DOHH2 (cell line): ENCODE measurements at regions not wholly inside any gene's neighbourhood (a gene's known extent, or its start where the extent isn't known, plus 50 kb on each side); places are given as distances from the start of the nearest gene placed in this dataset.

ENCODE experiments used
- H3F3A ChIP-seq: fragments of 200-600 bp; sonication (generic), shearing (Covaris generic); 2 replicates; pipeline ENCODE4 v1.6.0; 2016; ENCODE audit warnings: antibody characterized with exemption, mild to moderate bottlenecking; ENCODE audit not compliant: control insufficient read depth, insufficient read depth
- H3K27ac ChIP-seq: fragments of 200-600 bp; sonication (generic); 2 replicates; pipeline ENCODE4 v1.5.1; 2014; ENCODE audit warnings: low read depth, mild to moderate bottlenecking, low read length, moderate library complexity
- H3K27me3 ChIP-seq: fragments of 200-600 bp; sonication (generic); 2 replicates; pipeline ENCODE4 v1.6.1; 2014; ENCODE audit warnings: mild to moderate bottlenecking, low read length, mixed read lengths; ENCODE audit not compliant: control insufficient read depth
- H3K36me3 ChIP-seq: fragments of 200-600 bp; sonication (generic); 2 replicates; pipeline ENCODE4 v1.6.1; 2014; ENCODE audit warnings: mild to moderate bottlenecking, low read length, moderate library complexity, mixed read lengths; ENCODE audit not compliant: control insufficient read depth
- H3K4me1 ChIP-seq: fragments of 200-600 bp; sonication (generic); 2 replicates; pipeline ENCODE4 v1.6.1; 2014; ENCODE audit warnings: mild to moderate bottlenecking, low read length, mixed read lengths; ENCODE audit not compliant: control insufficient read depth
- H3K4me2 ChIP-seq: fragments of 200-600 bp; sonication (generic); 2 replicates; pipeline ENCODE4 v1.6.0; 2014; ENCODE audit warnings: mild to moderate bottlenecking, low read length, moderate library complexity
- H3K4me3 ChIP-seq: fragments of 200-600 bp; sonication (generic); 2 replicates; pipeline ENCODE4 v1.5.1; 2014; ENCODE audit warnings: mild to moderate bottlenecking, low read length, mixed read lengths
- H3K79me2 ChIP-seq: fragments of 200-600 bp; sonication (generic); 2 replicates; pipeline ENCODE4 v1.6.1; 2014; ENCODE audit warnings: mild to moderate bottlenecking, low read length, mixed read lengths; ENCODE audit not compliant: control insufficient read depth
- H3K9me2 ChIP-seq: fragments of 200-600 bp; sonication (generic); replicated peaks from 2 replicates; pipeline ENCODE4 v1.6.1; 2014; ENCODE audit warnings: mild to moderate bottlenecking, low read length, mixed read lengths; ENCODE audit not compliant: control insufficient read depth
- H3K9me3 ChIP-seq: fragments of 200-600 bp; sonication (generic); 2 replicates; pipeline ENCODE4 v1.6.1; 2014; ENCODE audit warnings: antibody characterized with exemption, low read length, mixed read lengths; ENCODE audit not compliant: control insufficient read depth, insufficient read depth
- H4K20me1 ChIP-seq: fragments of 200-600 bp; sonication (generic); 2 replicates; pipeline ENCODE4 v1.6.0; 2014; ENCODE audit warnings: low read depth, mild to moderate bottlenecking, antibody characterized with exemption, low read length, moderate library complexity; ENCODE audit not compliant: control insufficient read depth, insufficient read depth
- CTCF ChIP-seq: fragments of 200-600 bp; sonication (generic); IDR thresholded peaks from one replicate; pipeline ENCODE4 v1.5.1; 2014; ENCODE audit warnings: antibody characterized with exemption, mild to moderate bottlenecking, low read depth, low read length; ENCODE audit not compliant: poor library complexity, severe bottlenecking
- EZH2phosphoT487 ChIP-seq: fragments of 200-600 bp; sonication (generic); IDR thresholded peaks from 2 replicates; pipeline ENCODE4 v1.6.1; 2017; ENCODE audit warnings: borderline replicate concordance, mild to moderate bottlenecking, antibody characterized with exemption, low read length, moderate library complexity, mixed read lengths

- no peaks in the 10 kb centered on the region for H3F3A ChIP-seq
- H3K27me3 ChIP-seq = no peaks in the 10 kb centered on the region
- H3K9me2 ChIP-seq = no peaks in the 10 kb centered on the region
- no peaks in the 10 kb centered on the region for H4K20me1 ChIP-seq
- no peaks in the 10 kb centered on the region; the same call in 1 of the 2 replicates for H3K9me3 ChIP-seq
- no peaks in the 10 kb centered on the region for H3K4me1 ChIP-seq
- no peak overlapping the region for H3K27ac ChIP-seq
- H3K36me3 ChIP-seq = no peaks in the 10 kb centered on the region
- no peak overlapping the region for H3K4me2 ChIP-seq
- H3K79me2 ChIP-seq = no peaks in the 10 kb centered on the region
- H3K4me3 ChIP-seq = no peak overlapping the region
- TF ChIP-seq EZH2phosphoT487 (no peak), CTCF (no peak)
Observed at GRCh38 chr21:16395285-16395684, 665.5 kb downstream of the USP25 start.

GRCh38 chr21:16402752-16403151 lies 673.0 kb downstream of the USP25 start:
- no peak overlapping the region for H3K4me2 ChIP-seq
- H3K9me3 ChIP-seq = no peaks in the 10 kb centered on the region
- H3K79me2 ChIP-seq = no peaks in the 10 kb centered on the region
- no peak for TF ChIP-seq CTCF
- no peaks in the 10 kb centered on the region for H3K27me3 ChIP-seq
- H3K4me3 ChIP-seq = no peak overlapping the region
- no peaks in the 10 kb centered on the region for H3K36me3 ChIP-seq
- H4K20me1 ChIP-seq = no peaks in the 10 kb centered on the region
- H3F3A ChIP-seq = no peaks in the 10 kb centered on the region
- no peak overlapping the region for H3K27ac ChIP-seq
- H3K9me2 ChIP-seq = no peaks in the 10 kb centered on the region
- no peaks in the 10 kb centered on the region for H3K4me1 ChIP-seq

GRCh38 chr21:16404776-16405175 lies 675.0 kb downstream of the USP25 start:
- Histone ChIP-seq H3F3A (no peaks in the 10 kb centered on the region), H3K4me2 (no peak overlapping the region), H3K79me2 (no peaks in the 10 kb centered on the region), H3K9me3 (no peaks in the 10 kb centered on the region), H3K36me3 (no peaks in the 10 kb centered on the region), H3K9me2 (no peaks in the 10 kb centered on the region), H3K4me3 (no peak overlapping the region), H3K27me3 (no peaks in the 10 kb centered on the region), H3K4me1 (no peaks in the 10 kb centered on the region), H3K27ac (no peak overlapping the region), H4K20me1 (no peaks in the 10 kb centered on the region)
- no peak for TF ChIP-seq EZH2phosphoT487
- TF ChIP-seq CTCF = no peak

GRCh38 chr21:16406355-16406754 lies 676.6 kb downstream of the USP25 start:
- H3K27ac ChIP-seq = no peak overlapping the region
- no peaks in the 10 kb centered on the region for H3K27me3 ChIP-seq
- no peaks in the 10 kb centered on the region for H3K9me3 ChIP-seq
- H4K20me1 ChIP-seq = no peaks in the 10 kb centered on the region
- H3K4me1 ChIP-seq = no peaks in the 10 kb centered on the region
- no peaks in the 10 kb centered on the region for H3K36me3 ChIP-seq
- H3K4me3 ChIP-seq = no peak overlapping the region
- H3F3A ChIP-seq = no peaks in the 10 kb centered on the region
- TF ChIP-seq EZH2phosphoT487 (no peak), CTCF (no peak)
- H3K79me2 ChIP-seq = no peaks in the 10 kb centered on the region
- no peaks in the 10 kb centered on the region for H3K9me2 ChIP-seq
- H3K4me2 ChIP-seq = no peak overlapping the region
